GM18867 (cell line): ENCODE measurements at regions not wholly inside any gene's neighbourhood (a gene's known extent, or its start where the extent isn't known, plus 50 kb on each side); places are given as distances from the start of the nearest gene placed in this dataset.
"Not testable (repeated sequence)": the region's sequence is repeated elsewhere in the genome, so short reads cannot be mapped to it uniquely, and the experiment has no call there.

Experiments
- ATAC-seq: cut with Tn5 transposase; IDR thresholded peaks from one replicate; pipeline ENCODE4 v1.9.1; 2021; ENCODE audit warnings: mild to moderate bottlenecking, moderate library complexity; ENCODE audit not compliant: unreplicated experiment

DNA sequence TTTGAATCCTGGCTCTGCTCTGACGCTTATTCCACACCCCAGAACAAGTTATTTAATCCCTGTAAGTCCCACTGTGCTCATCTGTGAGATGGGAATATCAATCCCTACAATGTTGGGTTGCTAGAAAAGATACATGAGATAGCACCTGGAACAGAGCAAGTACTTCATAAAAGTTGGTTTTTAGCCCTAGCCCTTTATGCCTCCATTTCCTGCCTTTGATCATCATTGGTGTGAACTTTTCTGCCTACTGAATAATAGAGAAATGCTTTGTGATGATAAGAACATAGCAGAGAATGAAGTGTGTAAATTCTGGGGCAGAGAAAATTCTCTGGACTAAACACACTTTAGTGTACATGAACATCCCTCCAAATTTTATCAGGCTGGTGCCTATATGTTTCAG lies 90.3 kb upstream of the RANBP6 start:
- no peak for ATAC-seq

DNA sequence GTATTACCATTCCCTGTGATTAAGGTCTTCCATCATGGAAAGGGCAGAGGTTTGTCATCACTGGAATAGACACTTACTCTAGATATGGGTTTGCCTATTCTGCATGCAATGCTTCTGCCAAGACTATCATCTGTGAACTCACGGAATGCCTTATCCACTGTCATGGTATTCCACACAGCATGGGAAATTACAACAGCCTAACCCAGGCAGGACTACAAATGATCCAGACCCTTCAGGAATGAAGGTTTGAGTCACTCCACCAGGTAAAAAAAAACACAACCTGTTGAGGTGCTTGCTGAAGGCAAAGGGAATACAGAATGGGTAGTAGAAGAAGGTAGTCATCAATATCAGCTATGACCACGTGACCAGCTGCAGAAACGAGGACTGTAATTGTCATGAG lies 89.0 kb upstream of the RANBP6 start:
- not testable (repeated sequence) for ATAC-seq

DNA sequence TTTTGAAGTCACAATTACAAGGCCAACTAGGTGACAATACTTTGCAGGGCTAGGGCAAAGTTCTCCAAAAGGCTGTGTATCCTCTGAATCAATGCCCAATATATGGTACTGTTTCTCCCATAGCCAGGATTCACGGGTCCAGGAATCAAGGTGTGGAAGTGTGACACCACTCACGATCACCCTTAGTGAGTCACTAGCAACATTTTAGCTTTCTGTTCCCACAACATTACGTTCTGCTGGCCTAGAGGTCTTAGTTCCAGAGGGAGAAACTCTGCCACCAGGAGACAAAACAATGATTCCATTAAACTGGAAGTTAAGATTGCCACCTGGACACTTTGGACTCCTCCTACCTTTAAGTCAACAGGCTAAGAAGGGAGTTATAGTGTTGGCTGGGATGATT lies 88.5 kb upstream of the RANBP6 start:
- not testable (repeated sequence) for ATAC-seq

DNA sequence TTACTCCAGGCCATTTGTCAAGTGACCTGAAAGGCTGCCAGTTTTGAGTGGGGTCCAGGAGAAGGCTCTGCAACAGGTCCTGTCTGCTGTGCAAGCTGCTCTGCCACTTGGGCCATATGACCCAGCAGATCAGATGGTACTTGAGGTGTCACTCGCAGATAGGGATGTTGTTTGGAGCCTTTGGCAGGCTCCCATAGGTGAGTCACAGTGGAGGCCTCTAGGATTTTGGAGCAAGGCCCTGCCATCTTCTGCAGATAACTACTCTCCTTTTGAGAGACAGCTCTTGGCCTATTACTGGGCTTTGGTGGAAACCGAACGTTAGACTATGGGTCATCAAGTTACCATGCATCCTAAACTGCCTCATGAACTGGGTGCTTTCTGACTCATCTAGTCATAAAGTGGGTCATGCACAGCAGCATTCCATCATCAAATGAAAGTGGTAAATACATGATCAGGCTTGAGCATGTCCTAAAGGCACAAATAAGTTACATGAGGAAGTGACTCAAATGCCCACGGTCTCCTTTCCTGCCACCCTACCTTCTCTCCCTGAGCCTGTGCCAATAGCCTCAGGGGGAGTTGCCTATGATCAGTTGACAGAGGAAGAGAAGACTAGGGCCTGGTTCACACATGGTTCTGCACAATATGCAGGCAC lies 87.0 kb upstream of the RANBP6 start:
- not testable (repeated sequence) for ATAC-seq

DNA sequence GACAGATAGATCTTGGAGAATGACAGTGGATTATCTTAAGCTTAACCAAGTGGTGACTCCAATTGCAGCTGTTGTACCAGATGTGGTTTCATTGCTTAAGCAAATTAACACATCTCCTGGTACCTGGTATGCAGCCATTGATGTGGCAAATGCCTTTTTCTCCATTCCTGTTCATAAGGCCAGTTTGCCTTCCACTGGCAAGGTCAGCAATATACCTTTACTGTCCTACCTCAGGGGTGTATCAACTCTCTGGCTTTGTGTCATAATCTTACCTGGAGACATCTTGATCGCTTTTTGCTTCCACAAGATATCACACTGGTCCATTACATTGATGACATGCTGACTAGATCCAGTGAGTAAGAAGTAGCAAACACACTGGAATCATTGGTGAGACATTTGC lies 86.3 kb upstream of the RANBP6 start:
- not testable (repeated sequence) for ATAC-seq

DNA sequence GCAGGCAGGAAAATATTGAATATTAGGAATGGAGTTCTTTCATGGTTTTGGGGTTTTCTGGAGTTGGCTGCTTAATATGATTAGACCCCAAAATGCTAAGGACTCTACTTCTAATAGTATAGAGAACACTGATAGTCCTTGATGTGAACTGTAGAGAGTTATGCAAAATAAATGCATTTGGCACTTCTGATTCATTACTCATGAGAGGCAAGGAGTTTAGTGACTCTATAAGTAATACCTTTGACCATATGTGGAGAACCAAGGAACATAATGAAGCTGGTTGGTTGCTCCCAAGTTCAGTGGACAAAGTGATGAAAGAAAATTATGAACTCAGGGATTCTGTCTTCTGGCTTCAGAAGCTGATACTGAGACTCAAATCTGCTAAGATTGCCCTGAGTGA lies 83.9 kb upstream of the RANBP6 start:
- not testable (repeated sequence) for ATAC-seq

DNA sequence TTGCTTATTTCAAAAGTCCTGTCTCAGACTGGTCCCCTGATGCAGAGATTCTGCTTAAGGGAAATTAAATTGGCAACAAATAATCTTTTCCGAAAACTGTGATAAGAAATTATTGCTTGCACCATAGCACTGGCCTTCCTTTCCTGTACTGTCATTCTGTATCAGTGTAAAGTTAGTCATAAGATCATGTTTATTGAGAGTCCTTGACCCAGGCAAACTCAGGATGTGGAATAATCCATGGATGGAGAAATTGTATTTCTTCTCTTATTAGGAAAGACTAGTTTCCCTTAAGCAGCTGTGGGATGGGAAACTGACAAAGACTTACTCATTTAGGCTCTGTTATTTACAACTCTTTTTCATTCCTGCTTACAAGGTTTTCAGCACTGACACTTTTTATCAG lies 83.0 kb upstream of the RANBP6 start:
- no peak for ATAC-seq

DNA sequence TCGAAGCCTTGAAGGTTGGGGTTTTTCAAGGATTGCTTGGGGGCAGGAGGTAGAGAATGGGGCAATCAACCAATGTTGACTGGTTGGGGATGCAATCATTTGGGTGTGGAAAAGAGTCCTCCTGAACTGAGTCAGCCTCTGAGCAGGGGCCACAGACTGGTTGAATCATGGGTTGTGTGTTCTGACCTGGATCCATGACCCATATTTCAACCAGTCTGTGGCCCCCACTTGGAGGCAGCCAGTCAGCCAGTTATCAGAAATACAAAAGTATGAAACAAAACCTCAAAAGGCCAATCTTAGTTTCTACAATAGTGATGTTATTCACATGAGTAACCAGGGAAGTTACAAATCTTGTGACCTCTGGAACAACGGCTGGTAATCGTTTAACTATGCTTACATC lies 81.4 kb upstream of the RANBP6 start:
- no peak for ATAC-seq

DNA sequence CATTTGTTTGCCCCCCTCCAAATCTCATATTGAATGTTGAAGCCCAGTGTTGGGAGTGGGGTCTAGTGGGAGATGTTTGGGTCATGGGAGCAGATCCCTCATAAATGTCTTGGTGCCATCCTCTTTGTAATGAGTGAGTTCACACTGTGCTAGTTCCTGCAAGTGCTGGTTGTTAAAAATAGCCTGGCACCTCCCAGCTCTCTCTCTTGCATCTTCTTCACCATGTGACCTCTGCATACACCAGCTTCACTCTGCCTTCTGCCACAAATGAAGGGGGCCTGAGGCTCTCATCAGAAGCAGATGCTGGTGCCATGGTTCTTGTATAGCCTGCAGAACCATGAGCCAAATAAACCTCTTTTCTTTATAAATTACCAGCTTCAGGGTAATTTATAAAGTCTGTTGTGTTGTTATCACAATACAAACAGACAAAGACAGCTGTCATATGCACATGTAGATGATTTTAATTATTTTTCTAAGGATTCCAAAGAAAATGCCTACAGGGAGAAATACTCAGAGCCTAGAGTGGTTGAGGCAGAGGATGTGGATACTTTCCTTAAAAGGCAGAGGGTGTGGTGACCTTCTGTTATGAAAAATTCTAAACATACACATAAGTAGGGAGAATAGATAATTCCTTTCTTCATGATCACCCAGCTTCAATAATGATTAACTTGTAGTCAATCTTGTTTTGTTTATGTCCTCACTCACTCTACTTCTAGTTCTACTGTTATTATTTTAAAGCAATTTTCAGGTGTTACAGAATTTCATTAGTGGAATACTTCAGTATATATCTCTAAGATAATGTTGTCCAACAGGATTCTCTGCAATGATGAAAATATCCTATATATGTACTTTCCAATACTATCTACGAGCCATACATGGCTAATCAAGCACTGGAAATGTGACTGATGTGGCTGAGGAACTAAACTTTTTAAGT lies 75.1 kb upstream of the RANBP6 start:
- ATAC-seq = no peak

DNA sequence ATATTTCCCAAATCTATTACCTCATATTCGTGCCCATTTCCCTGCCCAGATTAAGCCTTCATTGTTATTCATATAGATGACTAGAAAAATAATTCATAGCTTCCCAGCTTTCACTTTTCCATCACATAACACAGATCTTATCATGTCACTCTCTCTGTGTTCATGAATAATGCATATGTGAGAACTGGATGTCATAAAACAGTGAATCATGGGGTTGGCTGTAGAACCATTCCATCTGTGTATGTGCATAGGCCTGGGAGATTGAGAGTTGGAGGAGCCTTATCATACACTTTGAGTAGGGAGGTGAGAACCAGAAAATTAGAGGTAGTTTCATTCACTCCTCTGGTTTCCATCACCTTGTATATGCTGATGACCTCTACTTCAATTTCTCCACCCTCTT lies 73.9 kb upstream of the RANBP6 start:
- no peak for ATAC-seq

DNA sequence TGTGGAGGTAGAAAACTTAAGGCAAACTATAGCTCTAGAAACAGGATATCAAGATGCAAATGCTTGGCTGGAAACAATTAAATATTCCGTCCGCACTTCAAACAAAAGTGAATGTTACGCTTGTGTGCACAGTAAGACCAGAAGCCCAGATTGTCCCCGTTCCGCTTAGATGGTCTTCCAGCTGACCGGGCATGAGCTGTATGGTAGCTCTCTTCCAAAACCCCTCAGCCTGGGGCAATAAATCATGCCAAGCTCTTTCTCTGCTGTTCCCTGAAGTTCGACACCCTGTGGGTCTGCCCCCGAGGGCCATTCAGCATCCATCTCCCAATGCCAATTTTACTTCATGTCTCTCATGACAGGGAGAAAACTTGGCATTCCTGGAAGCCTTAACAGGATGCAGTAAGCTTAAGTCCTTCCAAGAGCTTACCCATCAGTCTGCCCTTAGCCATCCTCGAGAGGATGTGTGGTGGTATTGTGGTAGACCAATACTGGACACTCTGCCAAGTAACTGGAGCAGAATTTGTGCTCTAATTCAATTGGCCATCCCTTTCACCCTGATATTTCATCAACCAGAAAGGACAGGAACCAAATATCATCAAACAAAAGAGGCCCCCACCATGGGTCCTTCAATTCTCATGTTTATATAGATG lies 70.7 kb upstream of the RANBP6 start:
- no peak for ATAC-seq

DNA sequence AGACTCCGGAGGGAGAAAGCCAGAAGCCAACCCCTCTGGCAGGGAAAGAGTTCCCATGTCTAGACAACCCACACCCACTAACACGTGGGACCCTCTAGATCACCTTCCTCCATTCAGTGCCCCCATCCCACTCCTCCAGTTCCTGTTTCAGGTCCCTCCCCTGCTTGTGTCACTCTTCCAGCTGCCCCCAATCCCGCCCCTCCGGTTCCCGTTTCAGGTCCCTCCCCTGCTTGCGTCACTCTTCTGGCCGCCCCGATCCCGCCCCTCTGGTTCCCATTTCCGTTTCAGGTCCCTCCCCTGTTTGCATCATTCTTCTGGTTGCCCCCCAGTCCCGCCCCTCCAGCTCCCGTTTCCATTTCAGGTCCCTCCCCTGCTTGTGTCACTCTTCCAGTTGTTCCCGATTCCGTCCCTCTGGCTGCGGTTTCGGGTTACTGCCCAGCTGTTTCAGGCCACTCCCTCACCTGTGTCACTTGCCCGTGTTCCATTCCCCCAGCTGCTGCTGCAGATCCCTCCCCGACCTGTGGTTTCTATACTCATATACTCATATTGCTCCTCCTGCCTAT lies 64.8 kb upstream of the RANBP6 start:
- peak; percentile 91 for ATAC-seq

DNA sequence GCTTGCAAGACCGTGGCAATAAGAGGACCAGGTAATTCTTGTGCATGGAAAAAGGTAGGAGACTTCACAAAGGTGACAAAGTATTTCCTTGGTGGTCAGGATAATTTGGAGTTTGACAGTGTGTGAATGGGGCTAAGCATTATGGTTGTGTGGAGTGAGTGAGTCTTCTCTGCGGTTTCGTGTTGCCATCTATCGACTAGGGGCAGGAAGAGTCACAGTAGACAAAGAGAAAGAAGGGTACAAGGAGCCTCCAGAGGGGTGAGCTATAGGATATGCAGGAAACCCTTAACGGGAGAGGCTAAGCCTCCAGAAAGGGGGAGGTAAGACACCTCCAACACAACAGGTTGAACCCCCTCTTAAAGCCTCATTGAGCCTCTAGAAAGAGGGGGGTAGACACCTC lies 64.0 kb upstream of the RANBP6 start:
- ATAC-seq = no peak

DNA sequence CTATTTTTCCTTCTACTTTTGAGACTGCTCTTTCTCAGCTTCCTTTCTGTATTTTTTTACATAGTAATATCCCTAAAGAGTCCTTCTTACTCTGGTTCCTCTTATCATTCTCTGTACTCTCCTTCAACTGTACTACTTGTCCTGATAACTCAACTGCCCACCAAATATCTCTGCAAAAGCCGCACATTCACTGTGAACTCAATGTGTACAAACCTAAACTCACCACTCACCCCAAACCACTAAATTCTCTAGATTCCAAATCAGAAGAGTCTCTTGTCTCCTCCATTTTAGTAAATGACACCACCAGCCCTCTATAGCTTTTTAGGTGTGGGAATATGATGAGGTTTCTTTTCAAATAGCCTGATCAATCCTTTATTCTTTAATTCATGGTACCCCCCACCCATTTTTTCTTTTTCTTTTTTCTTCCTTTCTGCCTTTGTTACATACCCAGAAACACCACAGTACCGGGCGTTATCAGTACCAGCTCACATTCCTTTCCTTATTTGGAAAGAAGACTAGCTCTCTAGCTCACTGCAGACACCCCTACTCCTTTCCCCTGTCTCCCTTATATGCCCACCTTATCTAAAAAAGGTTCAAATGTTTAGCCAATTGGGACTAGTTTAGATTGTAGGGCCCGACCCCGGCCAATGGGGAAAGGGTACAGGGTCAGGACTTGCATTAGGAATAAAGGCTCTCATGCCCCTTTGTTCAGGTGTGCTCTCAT lies 63.1 kb upstream of the RANBP6 start:
- ATAC-seq = no peak

DNA sequence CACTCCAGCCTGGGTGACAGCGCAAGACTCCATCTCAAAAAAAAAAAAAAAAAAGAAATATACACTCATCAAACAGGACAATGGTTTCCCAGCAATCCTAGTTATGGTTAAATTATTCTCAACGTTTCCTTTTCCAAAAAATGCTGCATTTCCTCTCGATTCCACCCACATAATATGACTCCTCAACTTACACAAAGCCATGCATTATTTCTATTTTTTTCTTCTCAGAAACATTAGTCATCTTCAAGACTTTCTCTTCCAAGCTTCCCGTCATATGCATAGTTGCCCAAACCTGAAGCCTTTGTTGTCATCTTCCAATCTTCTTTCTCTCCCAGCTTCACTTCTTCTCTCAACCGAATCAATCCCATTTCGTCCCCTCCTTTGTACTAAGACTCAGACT lies 61.4 kb upstream of the RANBP6 start:
- ATAC-seq = no peak

DNA sequence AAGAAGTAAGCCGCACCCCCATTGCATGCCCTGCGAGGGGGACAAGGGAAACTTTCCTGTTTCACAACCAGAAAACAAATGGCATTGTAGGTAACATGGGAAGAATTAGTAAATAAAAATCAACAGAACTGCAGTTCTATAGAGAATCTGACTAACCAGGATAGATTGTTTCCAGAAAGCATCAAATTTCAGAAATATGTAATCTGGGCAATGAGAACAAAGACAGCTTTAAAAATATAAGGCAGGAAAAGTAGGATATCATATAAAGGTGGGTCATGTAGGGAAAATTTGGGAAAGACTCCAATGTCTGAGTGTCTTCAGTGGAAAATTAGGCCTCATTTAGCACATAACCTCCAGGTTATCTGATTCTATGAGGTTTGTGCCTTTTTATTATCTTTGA lies 58.3 kb upstream of the RANBP6 start:
- ATAC-seq = no peak

DNA sequence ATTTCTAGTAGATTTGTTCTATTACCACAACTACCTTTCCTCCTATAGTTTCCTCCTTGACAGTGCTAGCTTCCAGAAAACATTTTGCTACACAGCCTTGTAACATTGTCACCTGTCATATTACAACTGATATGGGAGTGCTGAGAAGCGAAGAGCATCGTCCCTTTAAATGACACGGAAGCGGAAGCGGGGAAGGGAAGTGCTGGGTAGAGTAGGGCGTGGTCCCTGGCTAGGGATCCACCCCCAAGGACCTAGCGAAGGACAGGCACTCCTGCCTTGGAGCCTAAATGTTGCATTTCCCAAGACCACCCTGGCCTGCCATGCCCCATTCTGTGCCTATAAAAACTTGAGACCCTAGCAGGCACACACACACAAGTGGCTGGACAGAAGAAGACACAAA lies 57.4 kb upstream of the RANBP6 start:
- no peak for ATAC-seq

DNA sequence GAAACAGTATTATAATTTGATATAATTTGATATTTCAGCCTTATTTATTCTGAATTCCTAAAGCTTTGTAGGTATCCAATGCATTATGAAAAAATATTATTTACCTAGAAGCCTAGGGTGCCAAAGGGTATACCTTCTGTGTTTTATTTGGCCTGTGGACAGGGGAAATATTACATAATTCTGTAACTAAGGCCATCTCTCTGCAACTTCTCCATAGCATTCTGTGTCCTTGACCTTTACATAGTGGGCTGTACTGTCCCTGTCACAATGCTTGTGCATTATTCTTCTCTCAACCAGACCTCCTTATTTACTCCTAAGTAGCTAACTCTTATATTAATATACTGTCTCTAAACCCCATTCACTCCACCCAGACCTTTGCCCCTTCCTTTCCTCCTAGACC lies 57.0 kb upstream of the RANBP6 start:
- ATAC-seq = no peak

DNA sequence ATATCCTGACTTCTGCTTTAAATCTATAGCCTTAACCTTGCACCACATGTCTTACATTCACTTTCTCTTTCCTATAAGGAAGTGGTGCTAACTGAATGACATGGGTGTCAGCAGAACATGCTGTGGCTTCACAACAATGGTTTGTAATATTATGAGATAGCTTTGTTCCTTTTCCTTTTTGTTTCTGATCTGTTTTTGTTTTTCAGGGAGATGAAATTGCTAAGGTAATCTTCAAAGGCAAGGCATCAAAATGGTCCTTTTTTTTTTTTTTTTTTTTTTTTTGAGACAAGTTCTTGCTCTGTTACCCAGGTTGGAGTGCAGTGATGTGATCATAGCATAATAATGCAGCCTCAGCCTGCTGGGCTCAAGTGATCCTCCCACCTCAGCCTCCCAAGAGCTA lies 53.6 kb upstream of the RANBP6 start:
- ATAC-seq = peak; percentile 97

DNA sequence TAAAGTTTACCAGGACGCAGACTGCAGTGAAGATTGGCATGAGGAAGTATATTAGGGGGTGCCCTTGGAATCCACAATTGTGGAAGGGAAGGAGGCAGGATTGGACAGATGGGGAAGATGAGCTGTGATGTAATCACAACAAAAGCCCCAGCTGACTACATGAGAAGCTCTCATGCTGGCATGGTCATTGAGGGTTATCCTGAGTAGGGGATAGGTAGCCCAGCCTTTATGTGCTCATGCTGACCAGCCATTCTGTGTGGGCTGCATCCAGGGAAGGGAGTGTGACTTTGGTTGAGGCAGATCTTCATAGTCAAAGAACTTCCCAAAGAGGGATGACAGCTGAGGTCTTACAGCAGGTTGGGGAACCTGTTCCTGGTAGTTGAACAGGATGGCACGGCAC lies 52.0 kb upstream of the RANBP6 start:
- ATAC-seq = no peak
